Right forelimb (tissue), 1 donor: ENCODE measurements at regions not wholly inside any gene's neighbourhood (a gene's known extent, or its start where the extent isn't known, plus 50 kb on each side); places are given as distances from the start of the nearest gene placed in this dataset.
"Not testable (repeated sequence)": the region's sequence is repeated elsewhere in the genome, so short reads cannot be mapped to it uniquely, and the experiment has no call there.

Experiments used
- DNase-seq: peaks from one replicate; pipeline ENCODE4 v3.0.0-alpha.2; 2018

DNA sequence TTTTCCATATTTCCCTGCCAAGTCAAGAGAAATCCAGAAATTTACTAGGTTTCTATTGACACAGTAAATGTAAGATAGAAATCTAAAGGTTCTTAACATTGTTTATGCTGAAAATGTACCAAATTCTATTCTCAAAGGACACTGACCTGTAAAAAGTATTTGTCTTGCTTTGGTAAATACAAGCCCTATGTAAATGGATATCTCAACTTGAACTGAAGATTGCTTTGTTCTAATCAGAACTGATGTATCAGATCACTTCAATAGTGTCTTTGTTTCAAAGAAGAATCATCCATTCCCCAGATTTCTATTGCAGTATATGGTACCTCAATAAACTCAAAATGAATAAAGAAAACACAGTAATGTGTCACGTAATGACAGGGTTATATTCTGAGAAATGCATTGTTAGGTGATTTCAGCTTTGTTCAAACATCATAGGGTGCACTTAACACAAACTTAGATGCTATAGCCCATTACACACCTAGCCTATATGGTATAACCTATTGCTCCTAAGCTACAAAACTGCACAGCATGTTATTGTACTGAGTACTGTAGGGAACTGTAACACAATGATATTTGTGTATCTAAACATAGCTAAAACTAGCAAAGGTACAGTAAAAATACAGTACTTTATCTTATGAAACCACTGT lies 143.5 kb upstream of the NECTIN3 start:
- DNase-seq: no peak

DNA sequence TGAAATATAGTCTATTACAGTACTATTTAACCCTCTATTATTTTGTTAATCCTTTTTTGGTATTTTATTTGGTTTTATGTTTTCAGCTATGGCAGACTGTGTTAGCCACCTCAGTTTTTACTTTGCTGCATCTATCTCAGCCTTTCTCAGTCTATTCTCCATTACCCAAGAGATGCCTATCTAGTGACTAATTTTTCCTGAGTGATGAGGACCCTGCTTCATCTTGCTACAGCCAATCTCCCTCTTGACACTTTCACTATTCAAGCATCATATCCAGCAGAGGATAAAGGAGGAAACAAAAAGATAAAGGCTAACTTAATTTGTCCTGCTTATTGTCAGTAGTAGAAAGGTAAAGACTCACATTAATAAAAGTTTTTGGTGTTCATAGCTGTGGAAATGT lies 141.8 kb upstream of the NECTIN3 start:
- DNase-seq: no peak

- DNase-seq: no peak
These were observed 139.0 kb upstream of the NECTIN3 start for GRCh38 chr3:110932567-110932966.

DNA sequence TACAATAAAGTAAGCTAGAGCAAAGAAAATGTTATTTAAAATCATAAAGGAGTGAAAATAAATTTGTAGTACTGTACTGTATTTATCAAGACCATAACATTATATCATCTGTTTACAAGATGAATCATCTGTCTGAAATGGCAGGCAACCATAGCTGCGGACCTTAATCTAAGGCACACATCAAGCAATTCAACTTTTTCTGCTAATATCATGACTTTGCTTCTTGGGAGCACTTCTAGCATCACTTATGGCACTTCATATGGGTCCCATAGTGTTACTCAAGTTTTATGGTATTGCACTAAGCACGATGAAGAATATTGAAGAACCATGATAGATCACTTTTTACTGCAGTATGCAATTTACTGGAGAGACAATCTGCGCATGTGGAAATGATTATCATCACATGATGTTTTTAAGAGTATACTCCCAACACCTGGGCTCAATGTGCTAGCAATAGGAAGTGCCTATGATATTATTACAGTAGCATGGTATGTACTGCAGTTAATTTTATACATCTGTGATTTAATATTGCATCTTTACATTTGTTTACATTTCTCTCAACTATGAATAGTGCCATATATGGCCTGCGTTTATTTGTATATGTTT lies 137.7 kb upstream of the NECTIN3 start:
- no peak for DNase-seq

DNA sequence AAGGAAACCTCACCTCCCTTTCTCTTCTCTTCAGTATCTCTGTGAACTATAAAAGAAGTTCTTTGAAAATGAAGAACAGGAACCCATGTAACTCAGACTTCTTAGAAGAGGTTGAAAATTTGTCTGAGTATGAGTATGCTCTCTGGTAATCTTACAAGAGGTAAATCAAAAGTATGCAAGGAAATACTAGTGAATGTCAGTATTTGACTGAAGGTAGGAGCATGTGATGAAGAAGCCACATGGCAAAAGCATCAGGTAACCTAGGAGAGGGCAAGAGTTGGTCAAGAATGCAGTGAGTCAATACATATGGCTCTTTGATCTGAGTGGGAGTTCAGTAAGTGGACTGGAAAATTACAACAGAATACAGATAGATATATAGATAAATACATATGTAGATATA lies 133.0 kb upstream of the NECTIN3 start:
- no peak for DNase-seq

GRCh38 chr3:110940055-110940454 lies 131.6 kb upstream of the NECTIN3 start:
- DNase-seq: no peak

DNA sequence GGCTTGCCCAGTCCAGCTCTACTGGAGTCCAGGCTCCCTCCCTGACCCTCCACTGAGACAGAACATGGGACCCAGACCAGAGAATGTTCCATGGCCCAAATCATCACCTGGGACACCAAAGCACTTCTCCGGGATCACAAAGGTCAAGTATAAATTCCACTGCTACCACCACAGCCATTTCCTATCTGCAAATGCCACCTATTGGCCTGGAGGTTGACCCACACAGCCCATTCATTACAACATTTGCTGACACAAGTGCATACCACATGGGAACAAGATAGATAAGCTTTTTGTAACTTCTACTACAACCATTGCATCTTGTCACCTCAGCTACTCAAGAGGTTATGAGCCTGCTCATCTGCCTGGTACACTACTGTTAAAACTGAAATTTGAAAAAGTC lies 126.8 kb upstream of the NECTIN3 start:
- DNase-seq: no peak

GRCh38 chr3:110946810-110947209 lies 124.8 kb upstream of the NECTIN3 start:
- DNase-seq: no peak

- not testable (repeated sequence) for DNase-seq
These were observed 122.4 kb upstream of the NECTIN3 start for GRCh38 chr3:110949194-110949593.

DNA sequence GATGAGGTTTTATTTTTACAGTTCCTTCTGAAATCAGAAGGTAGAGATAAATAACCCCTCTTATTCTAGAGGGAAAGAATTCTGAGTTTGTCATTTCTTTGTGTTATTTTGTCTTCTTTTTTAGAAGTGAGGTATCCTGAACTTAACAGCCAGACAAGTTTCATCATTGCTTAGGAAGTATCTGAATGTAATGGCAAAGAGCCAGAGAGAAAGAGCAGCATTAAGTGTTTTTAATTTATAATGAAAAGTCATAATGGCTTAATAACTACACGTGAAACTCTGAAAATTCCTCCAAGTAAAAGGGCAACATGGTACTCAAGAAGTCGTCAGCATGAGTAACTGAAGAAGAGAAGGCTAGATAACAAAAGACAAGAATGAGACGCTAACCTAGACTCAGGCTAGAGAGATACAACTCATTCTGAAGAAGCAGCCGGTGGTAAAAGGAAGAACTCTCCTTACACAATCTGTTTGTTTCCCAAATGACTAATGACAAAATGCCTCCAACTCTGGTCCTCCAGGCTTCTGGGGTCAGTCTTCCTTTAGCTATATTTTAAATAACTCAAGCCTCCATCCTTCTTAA lies 116.2 kb upstream of the NECTIN3 start:
- no peak for DNase-seq

DNA sequence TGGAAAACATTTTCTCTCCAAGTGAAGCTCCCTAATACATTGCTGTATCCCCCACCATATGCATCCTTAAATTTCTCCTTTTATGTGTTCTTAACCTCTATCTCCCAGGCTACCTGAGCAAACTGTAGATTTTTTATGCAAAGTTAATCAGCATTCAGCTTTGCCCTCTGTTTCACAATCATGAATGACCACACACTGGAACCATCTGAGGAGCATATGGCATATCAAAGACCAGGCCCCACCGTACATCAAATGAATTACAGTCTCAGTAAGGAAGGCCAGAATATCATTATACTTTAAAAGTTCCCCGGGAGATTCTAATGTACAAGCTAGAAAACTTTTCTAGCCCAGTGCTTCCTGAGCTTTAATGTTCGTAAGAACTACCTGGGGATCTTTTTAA lies 115.5 kb upstream of the NECTIN3 start:
- DNase-seq: no peak

DNA sequence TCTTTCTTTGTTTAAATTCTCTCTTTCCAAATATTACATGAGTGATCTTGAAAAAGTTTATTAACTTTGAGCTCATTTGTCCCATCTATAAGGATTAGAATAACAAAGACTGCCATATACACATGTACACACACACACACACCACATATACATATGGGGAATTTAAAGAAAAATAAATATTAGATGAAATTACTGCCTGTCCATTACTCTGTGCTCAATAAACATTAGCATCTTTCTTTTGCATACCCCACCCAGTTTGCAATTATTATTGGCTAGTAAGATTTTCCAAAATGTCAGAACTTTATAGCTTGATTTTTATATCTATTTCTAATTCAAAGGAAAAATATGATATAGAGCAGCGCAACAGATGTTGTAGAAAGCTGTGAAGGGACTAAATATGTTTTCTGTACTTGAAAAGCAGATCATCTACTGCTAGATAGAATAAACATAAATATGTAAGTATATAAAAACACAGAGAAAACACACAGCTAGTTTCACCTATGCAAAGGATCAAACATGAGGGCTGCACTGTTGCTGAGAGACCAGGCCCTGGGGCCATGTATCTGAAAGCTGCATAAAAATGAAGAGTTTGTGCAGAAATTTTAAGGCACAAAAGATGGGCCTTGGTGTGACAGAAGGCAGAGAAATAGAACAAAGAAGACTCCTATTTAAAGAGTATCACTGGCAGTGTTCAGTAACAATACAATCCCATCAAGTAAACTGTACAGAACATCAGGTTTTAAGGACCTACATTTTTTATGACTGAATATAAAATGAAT lies 114.2 kb upstream of the NECTIN3 start:
- no peak for DNase-seq

GRCh38 chr3:110958313-110959147 lies 113.1 kb upstream of the NECTIN3 start:
- no peak for DNase-seq

GRCh38 chr3:110965976-110966375 lies 105.6 kb upstream of the NECTIN3 start:
- no peak for DNase-seq

DNA sequence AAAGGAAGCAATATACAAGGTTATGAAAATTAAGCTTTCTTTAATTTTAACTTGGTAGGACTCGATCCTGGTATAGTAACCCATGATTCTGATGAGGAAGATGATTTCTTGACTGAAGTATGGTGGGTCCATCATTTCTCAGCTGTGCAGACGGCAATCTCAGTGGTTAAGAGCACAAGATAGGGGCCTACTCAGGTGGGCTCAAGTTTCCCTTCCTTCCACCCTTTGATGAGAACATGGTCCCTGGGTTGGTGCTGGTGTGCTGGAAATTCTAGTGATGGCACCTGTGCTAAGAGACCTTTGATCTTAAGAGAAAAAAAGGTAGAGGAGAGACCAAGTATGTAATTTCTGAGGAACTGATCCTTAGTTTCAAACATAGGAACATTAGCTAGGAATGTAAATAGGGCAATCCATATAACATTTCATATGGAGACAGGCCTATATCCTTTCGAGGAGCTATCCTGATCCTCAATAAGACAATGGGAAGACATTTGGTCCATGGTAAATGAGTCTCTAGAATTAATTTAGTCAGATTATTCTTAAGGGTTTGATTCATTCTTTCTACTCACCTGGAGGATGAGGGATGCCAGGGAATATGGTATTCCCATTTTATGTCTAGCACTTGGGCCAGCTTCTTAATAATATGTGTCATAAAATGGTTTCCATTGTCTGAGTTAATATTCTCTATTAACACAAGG lies 104.5 kb upstream of the NECTIN3 start:
- no peak for DNase-seq

DNA sequence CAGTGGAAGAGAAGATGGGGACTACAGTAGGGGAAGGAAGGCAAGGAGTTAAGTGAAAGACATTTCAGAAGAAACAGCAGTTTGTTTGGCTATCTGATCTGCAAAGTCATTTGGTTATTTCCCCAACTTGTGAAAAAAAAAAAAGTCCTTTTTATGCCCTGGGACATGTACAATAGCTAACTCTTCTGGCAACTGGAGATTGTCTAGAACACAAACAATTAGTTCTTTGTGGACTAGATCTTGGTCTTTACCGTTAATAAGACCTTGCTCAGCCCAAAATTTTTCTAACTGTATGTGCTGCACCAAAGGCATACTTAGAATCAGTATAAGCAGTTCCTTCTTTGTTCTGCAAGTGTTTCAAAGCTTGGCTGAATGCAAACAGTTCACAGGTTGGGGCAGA lies 103.5 kb upstream of the NECTIN3 start:
- no peak for DNase-seq

DNA sequence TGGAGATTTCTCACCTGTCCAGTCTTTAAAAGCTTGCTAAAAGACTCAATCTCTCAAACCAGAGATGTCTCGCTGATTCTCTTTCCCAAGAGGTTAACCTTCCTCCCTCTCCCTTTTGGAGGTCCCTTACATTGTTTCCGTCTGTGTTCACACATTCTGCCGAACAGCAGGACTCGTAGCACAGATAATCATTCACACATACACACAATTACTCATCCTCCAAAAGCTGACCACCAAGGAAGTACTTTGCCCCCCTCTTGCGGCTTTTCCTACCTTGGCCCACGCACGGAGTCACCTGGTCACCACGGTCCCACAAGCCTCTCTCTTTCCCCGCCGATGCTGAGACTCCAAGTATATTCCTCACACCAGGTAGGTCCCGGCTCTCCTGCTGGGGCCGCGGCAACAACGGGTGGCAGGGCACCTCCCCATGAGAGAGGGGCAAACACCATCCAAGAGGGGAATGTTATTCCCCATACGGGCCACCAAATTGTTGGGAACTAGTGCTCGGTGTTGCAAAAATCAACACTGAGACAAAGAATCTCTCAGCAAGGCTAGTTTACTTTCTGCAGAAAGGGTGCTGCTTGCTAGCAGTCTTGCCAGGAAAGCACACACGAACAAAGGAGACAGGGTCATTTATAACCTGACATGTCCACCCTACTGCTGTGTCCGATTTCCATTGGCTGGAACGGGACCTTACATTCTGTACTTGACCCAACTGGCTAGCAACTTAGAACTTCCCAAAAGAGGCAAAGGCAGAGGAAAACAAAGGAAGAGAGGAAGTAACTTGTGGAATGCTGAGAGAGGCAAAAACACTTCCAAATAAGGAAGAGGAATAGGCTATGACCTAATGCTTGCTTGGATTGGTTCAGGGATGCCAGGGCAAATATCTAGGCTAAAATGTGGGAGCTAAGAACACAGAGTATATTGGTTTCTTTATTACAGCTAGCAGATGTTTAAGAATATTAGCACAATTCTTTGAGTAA lies 102.1 kb upstream of the NECTIN3 start:
- DNase-seq: no peak

GRCh38 chr3:110971010-110971601 lies 100.5 kb upstream of the NECTIN3 start:
- no peak for DNase-seq

GRCh38 chr3:110973263-110973895 lies 98.2 kb upstream of the NECTIN3 start:
- no peak for DNase-seq

GRCh38 chr3:110974902-110975301 lies 96.7 kb upstream of the NECTIN3 start:
- no peak for DNase-seq
